A549 (cell line): ENCODE measurements at regions not wholly inside any gene's neighbourhood (a gene's known extent, or its start where the extent isn't known, plus 50 kb on each side); places are given as distances from the start of the nearest gene placed in this dataset.

ENCODE experiments used
- ATAC-seq, 2 experiments: fragments of 200-7000 bp in 1 of 2; fragments of >200 bp in 1 of 2; cut with Nextera tagmentation in 1 of 2; cut with Tn5 transposase in 1 of 2; 3 replicates each; pipeline versions ENCODE4 v1.8.0 to v1.9.1; 2018 to 2020; ENCODE audit warnings: mild to moderate bottlenecking in 1 of 2, moderate library complexity in 1 of 2
- CTCF ChIA-PET: fragments of 300-600 bp; sonication (Branson Sonifier 250); formaldehyde crosslinking; extraction: SDS; loops from one replicate; lab custom pipeline; 2021; ENCODE audit warnings: antibody characterized with exemption, inconsistent platforms; lab: Yijun Ruan, JAX
- POLR2A ChIA-PET: fragments of 350-600 bp; formaldehyde crosslinking; extraction: SDS; loops from one replicate; lab custom pipeline; 2021; ENCODE audit warnings: antibody characterized with exemption, inconsistent platforms; lab: Yijun Ruan, JAX
- DNase-seq, 2 experiments: peaks; one replicate each; pipeline versions ENCODE4 v3.0.0 to v3.0.0-alpha.2; 2011 to 2016; ENCODE audit warnings: low read depth in 1 of 2, low spot score in 1 of 2
- FAIRE-seq: peaks from 2 replicates; lab custom pipeline; 2011; peaks lifted over from hg19 to GRCh38; lab: Jason Lieb, UNC
- H3K27ac ChIP-seq, 2 experiments: fragments of >200 bp; sonication (Bioruptor Twin); formaldehyde crosslinking; 3 replicates each; pipeline ENCODE4 v1.5.1; 2016 to 2017
- H3K4me1 ChIP-seq: fragments of >200 bp; sonication (Bioruptor Twin); formaldehyde crosslinking; 3 replicates; pipeline ENCODE4 v1.6.1; 2016
- H3K4me2 ChIP-seq: fragments of >200 bp; sonication (Bioruptor Twin); formaldehyde crosslinking; 3 replicates; pipeline ENCODE4 v1.6.1; 2016
- H3K4me3 ChIP-seq: fragments of >200 bp; sonication (Bioruptor Twin); formaldehyde crosslinking; 3 replicates; pipeline ENCODE4 v1.5.1; 2016
- H3K9me3 ChIP-seq: fragments of >200 bp; sonication (Bioruptor Twin); formaldehyde crosslinking; 3 replicates; pipeline ENCODE4 v1.6.1; 2016
- BHLHE40 ChIP-seq: IDR thresholded peaks from 2 replicates; pipeline ENCODE4 v1.6.1; 2012; ENCODE audit warnings: low read depth, low read length, inconsistent platforms
- CHD2 ChIP-seq: fragments of 150-350 bp; IDR thresholded peaks from 2 replicates; pipeline ENCODE4 v1.6.1; 2014; ENCODE audit warnings: low read length; ENCODE audit not compliant: partially characterized antibody
- CHD4 ChIP-seq: fragments of 200-600 bp; sonication (generic); IDR thresholded peaks from 2 replicates; pipeline ENCODE4 v1.6.1; 2016; ENCODE audit warnings: antibody characterized with exemption, mild to moderate bottlenecking, borderline replicate concordance
- EHF ChIP-seq: fragments of 250-450 bp; sonication (Bioruptor Pico); IDR thresholded peaks from 2 replicates; pipeline ENCODE4 v1.5.0; 2020; ENCODE audit warnings: mild to moderate bottlenecking
- EHMT2 ChIP-seq: fragments of 200-600 bp; sonication (generic); IDR thresholded peaks from 2 replicates; pipeline ENCODE4 v1.6.1; 2016; ENCODE audit warnings: antibody characterized with exemption, low read depth, mild to moderate bottlenecking, moderate library complexity
- EP300 ChIP-seq, 2 experiments: fragments of >200 bp; sonication (Bioruptor Twin); formaldehyde crosslinking; IDR thresholded peaks; 2 replicates in 1 of 2; 3 replicates in 1 of 2; pipeline ENCODE4 v1.6.1; 2016 to 2017
- ESRRA ChIP-seq: fragments of 150-350 bp; IDR thresholded peaks from 2 replicates; pipeline ENCODE4 v1.6.1; 2014; ENCODE audit warnings: mild to moderate bottlenecking, low read length, borderline replicate concordance
- FOSB ChIP-seq: fragments of 250-450 bp; sonication (Bioruptor Pico); IDR thresholded peaks from 2 replicates; pipeline ENCODE4 v1.5.0; 2020; ENCODE audit warnings: mild to moderate bottlenecking, moderate library complexity
- FOSL2 ChIP-seq, 2 experiments: fragments of 450-650 bp in 1 of 2; fragments of >200 bp in 1 of 2; sonication (Bioruptor Twin) in 1 of 2; formaldehyde crosslinking; IDR thresholded peaks; 2 replicates each; pipeline versions ENCODE4 v1.5.0 to v1.6.1; 2016 to 2020; ENCODE audit warnings: mild to moderate bottlenecking in 1 of 2, moderate library complexity in 1 of 2
- FOXS1 ChIP-seq: fragments of 250-450 bp; sonication (Bioruptor Pico); IDR thresholded peaks from 2 replicates; pipeline ENCODE4 v1.5.0; 2020; ENCODE audit warnings: mild to moderate bottlenecking, moderate library complexity
- GATA3 ChIP-seq: IDR thresholded peaks from 2 replicates; pipeline ENCODE4 v1.6.1; 2012; ENCODE audit warnings: borderline replicate concordance
- HEYL ChIP-seq: fragments of 250-450 bp; sonication (Bioruptor Pico); IDR thresholded peaks from 2 replicates; pipeline ENCODE4 v1.8.0; 2021; ENCODE audit warnings: mild to moderate bottlenecking, moderate library complexity
- HOXA7 ChIP-seq: fragments of 250-450 bp; sonication (Bioruptor Pico); IDR thresholded peaks from 2 replicates; pipeline ENCODE4 v1.5.0; 2020; ENCODE audit warnings: mild to moderate bottlenecking, moderate library complexity
- HOXB5 ChIP-seq: fragments of 250-450 bp; sonication (Bioruptor Pico); IDR thresholded peaks from 2 replicates; pipeline ENCODE4 v1.5.0; 2020; ENCODE audit warnings: mild to moderate bottlenecking, moderate library complexity
- MAFK ChIP-seq: fragments of 450-650 bp; IDR thresholded peaks from 2 replicates; pipeline ENCODE4 v1.6.1; 2014; ENCODE audit not compliant: partially characterized antibody
- MYC ChIP-seq: IDR thresholded peaks from 2 replicates; pipeline ENCODE4 v1.6.1; 2012; ENCODE audit warnings: mild to moderate bottlenecking, inconsistent platforms, low read length, improper control_type of control experiment, borderline replicate concordance
- NFE2L2 ChIP-seq: fragments of 150-350 bp; conservative IDR thresholded peaks from 2 replicates; pipeline ENCODE4 v1.6.1; 2014; ENCODE audit warnings: low read length
- NPAS2 ChIP-seq: fragments of 250-450 bp; sonication (Bioruptor Pico); IDR thresholded peaks from 2 replicates; pipeline ENCODE4 v1.8.0; 2022; ENCODE audit warnings: mild to moderate bottlenecking, moderate library complexity, borderline replicate concordance
- PHF8 ChIP-seq: fragments of 200-600 bp; sonication (generic); IDR thresholded peaks from 2 replicates; pipeline ENCODE4 v1.6.1; 2016; ENCODE audit warnings: low read depth, mild to moderate bottlenecking, antibody characterized with exemption, moderate library complexity, borderline replicate concordance
- POLR2AphosphoS2 ChIP-seq: conservative IDR thresholded peaks from 2 replicates; pipeline ENCODE4 v1.6.1; 2012; ENCODE audit warnings: low read length, improper control_type of control experiment, inconsistent platforms
- RCOR1 ChIP-seq: fragments of 150-350 bp; IDR thresholded peaks from 2 replicates; pipeline ENCODE4 v1.6.1; 2014; ENCODE audit warnings: antibody characterized with exemption, low read length, low read depth
- SMC3 ChIP-seq: fragments of >200 bp; sonication (Bioruptor Twin); formaldehyde crosslinking; IDR thresholded peaks from 3 replicates; pipeline ENCODE4 v1.6.1; 2018; ENCODE audit warnings: inconsistent platforms
- ZC3H11A ChIP-seq: fragments of 450-650 bp; IDR thresholded peaks from 2 replicates; pipeline ENCODE4 v1.6.1; 2014; ENCODE audit warnings: antibody characterized with exemption, mild to moderate bottlenecking
- ZFP36 ChIP-seq: fragments of 450-650 bp; IDR thresholded peaks from 2 replicates; pipeline ENCODE4 v1.6.1; 2014; ENCODE audit warnings: borderline replicate concordance; ENCODE audit not compliant: partially characterized antibody
- ZSCAN20 ChIP-seq: fragments of 250-450 bp; sonication (Bioruptor Pico); IDR thresholded peaks from 2 replicates; pipeline ENCODE4 v1.8.0; 2022; ENCODE audit warnings: mild to moderate bottlenecking, moderate library complexity
- WGBS: methylation state at CpG from one replicate; pipeline ENCODE4 v1.1.6; 2017; ENCODE audit errors: missing lambda C conversion rate; 5-methylcytosine and 5-hydroxymethylcytosine counted together
- TF ChIP-seq, protein P1 (sequence below): fragments of 150-350 bp; IDR thresholded peaks from 2 replicates; pipeline ENCODE4 v1.6.1; 2014; ENCODE audit warnings: low read depth, mild to moderate bottlenecking, low read length

DNA sequence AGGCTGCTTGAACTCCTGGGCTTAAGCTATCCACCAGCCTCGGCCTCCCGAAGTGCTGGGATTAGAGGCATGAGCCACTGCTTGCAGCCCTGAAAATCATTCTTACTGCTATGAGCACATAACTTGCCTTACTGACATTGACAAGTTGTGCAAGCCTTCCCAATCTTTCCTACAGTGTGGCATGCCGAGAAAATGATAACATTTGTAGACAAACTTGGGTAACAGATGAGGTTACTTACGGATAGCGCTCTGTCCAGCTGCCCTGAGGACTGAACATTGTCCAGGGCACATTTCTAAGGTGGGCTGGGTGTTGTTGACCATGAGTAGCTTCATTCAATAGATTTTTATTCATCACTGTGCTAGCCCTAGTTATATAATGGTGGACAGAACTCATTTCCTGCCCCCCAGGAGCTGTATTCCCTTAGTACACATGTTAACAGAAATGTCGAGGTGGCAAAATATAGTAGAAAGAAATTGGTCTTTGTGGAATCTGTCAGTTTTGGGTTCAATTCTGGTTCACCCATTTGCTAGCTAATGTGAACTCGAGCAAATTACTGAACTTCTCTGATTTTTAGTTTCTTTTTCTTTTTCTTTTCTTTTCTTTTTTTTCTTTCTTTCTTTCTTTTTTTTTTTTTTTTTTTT is 118.4 kb upstream of the AKIRIN2 start:
- no peak for FAIRE-seq
- H3K4me3 ChIP-seq, result no peak overlapping the region
- H3K9me3 ChIP-seq, result no peaks in the 10 kb centered on the region
- TF ChIP-seq GATA3 (no peak), FOSB (CRISPR knock-in tag) (no peak), MAFK (peak; percentile 34), SMC3 (no peak)
- H3K27ac ChIP-seq, result no peak overlapping the region
- no peak for ATAC-seq
- no peak for DNase-seq
- ChIA-PET POLR2A (no interaction called here), CTCF (interaction anchor here (3.3 kb wide), 1 partner anchor 12 kb away, joined by 11 read pairs; no protein-coding TSS in a partner anchor)
- no peak overlapping the region for H3K4me2 ChIP-seq
- H3K4me1 ChIP-seq, result peaks cover 19% of the 10 kb centered on the region
- WGBS, result 89% methylated on average over 7 of the region's 7 CpGs

DNA sequence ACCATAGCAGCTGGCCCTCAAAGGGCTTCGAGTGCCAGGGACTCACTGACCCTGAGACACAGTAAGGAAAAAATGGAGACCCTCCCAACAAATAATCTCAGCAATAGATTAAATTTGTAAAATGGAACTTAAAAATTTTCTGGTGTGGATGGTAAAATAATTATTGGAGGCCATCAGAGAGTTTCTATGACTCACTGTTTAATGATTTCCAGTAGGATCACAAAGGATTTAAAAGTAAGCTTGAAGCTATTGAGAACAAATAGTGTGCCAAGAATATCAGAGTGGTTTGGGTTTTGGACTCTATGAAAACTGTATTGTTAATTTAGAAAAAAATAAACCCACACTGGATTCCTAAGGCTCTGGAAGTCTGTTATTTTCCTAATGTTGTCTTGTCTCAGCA is 115.2 kb upstream of the AKIRIN2 start:
- WGBS, result 19% methylated on average over 1 of the region's 1 CpG
- POLR2A ChIA-PET, result no interaction called here
- Histone ChIP-seq H3K27ac (0 out of 6 replicates have a peak overlapping the region, but pooled peaks of 1 of the 2 experiments have one; percentile 39), H3K4me2 (peak overlapping the region; percentile 40; the same call in 1 of the 3 replicates), H3K9me3 (no peaks in the 10 kb centered on the region), H3K4me1 (peaks cover 18% of the 10 kb centered on the region), H3K4me3 (no peak overlapping the region)
- ATAC-seq (no peak), FAIRE-seq (no peak), DNase-seq (no peak)
- CTCF ChIA-PET, result interaction anchor here (1.2 kb wide), 1 partner anchor 15 kb away, joined by 3 read pairs; no protein-coding TSS in a partner anchor
- no peak for TF ChIP-seq FOXS1 (CRISPR knock-in tag)
- TF ChIP-seq ZC3H11A, result no peak
- TF ChIP-seq HEYL, result no peak
- TF ChIP-seq MAFK, result no peak
- no peak for TF ChIP-seq HOXB5
- no peak for TF ChIP-seq RCOR1

DNA sequence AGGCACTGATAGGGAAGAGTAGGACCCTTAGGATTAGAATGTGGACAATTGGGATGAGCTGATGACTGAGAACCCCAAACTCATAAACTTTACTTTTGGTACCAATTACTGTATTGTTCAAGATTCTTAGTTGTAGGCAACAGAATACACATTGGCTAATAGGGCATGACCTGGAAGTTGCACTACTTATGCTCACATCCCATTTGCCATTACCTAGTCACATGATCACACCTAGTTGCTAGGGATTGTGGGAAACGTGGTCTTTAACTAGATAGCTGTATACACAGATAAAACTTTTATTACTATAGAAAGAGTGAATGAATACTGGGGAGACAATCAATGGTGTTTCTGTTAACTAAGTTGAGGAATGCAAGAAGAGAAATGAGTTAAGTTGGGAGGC is 113.4 kb upstream of the AKIRIN2 start:
- no peak overlapping the region for H3K4me3 ChIP-seq
- TF ChIP-seq MAFK (no peak), PHF8 (no peak), FOSL2 (IDR thresholded peaks at IDR 0.05) (no peak), FOSL2 (CRISPR knock-in tag; IDR thresholded peaks at IDR 0.05) (no peak), POLR2AphosphoS2 (no peak), HEYL (no peak), ZFP36 (no peak), ESRRA (no peak), EHF (CRISPR knock-in tag) (no peak), MYC (no peak)
- ATAC-seq, result no peak
- H3K4me2 ChIP-seq, result no peak overlapping the region
- ChIA-PET POLR2A (no interaction called here), CTCF (no interaction called here)
- no peak overlapping the region for H3K27ac ChIP-seq
- peaks cover 12% of the 10 kb centered on the region for H3K4me1 ChIP-seq
- no peak for DNase-seq
- H3K9me3 ChIP-seq, result no peaks in the 10 kb centered on the region
- no peak for FAIRE-seq
- WGBS, result 47% methylated on average over 1 of the region's 1 CpG

DNA sequence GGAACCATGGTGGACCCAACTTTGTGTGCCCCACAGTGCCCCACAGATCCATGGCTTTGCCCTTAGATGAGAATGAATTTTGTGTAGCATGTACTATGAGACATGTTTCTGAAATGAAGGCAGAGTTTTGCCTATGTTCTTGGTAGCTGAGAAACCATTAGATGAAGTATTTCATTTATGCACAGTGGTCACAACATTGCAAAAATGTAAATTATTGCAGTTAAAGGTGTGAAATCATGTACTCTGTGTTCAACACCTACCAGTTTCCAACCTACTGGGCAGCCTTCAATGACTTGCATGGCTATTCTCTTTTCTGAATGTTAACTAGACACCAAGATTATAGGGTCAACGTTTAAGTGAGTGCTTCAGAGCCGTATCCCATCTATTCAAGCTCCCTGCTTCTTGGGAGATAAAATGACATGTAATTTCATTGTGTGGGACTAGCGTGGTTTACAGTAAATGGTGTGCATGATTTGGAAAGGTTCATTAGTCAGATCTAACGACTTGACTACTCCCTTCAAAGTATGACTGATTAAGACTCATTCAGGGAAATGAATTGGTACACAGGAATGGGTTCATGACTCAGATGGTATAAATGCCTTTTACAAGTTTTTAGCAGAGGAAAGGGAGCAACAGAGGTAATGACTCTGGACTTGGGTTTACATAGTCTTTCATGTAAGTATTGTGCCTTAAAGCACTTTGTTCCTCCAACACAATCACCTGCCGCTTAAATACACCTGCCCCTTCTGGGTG is 106.1 kb upstream of the AKIRIN2 start:
- no peak for FAIRE-seq
- H3K27ac ChIP-seq, result no peak overlapping the region
- no peak overlapping the region for H3K4me2 ChIP-seq
- WGBS, result 72% methylated on average over 5 of the region's 5 CpGs
- POLR2A ChIA-PET, result no interaction called here
- no peak for TF ChIP-seq MYC
- no peak for TF ChIP-seq CHD2
- TF ChIP-seq EHMT2, result no peak
- TF ChIP-seq NFE2L2, result no peak
- TF ChIP-seq CHD4, result no peak
- TF ChIP-seq HOXA7, result no peak
- TF ChIP-seq BHLHE40, result no peak
- no peak for TF ChIP-seq RCOR1
- TF ChIP-seq EP300 (IDR thresholded peaks at IDR 0.05), result no peak
- TF ChIP-seq ZSCAN20 (CRISPR knock-in tag), result no peak
- TF ChIP-seq FOSB (CRISPR knock-in tag), result no peak
- TF ChIP-seq, protein P1, sequence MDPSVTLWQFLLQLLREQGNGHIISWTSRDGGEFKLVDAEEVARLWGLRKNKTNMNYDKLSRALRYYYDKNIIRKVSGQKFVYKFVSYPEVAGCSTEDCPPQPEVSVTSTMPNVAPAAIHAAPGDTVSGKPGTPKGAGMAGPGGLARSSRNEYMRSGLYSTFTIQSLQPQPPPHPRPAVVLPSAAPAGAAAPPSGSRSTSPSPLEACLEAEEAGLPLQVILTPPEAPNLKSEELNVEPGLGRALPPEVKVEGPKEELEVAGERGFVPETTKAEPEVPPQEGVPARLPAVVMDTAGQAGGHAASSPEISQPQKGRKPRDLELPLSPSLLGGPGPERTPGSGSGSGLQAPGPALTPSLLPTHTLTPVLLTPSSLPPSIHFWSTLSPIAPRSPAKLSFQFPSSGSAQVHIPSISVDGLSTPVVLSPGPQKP, result no peak
- TF ChIP-seq ZC3H11A, result no peak
- TF ChIP-seq NPAS2 (CRISPR knock-in tag), result no peak
- TF ChIP-seq, all 56 proteins: peak for 0
- H3K4me3 ChIP-seq, result no peak overlapping the region
- CTCF ChIA-PET, result no interaction called here
- H3K9me3 ChIP-seq, result no peaks in the 10 kb centered on the region
- 0 out of 3 replicates have a peak, but pooled peaks cover 9% of the 10 kb centered on the region for H3K4me1 ChIP-seq
- ATAC-seq (no peak), DNase-seq (no peak)
